Kidney epithelial cell (primary cell): ENCODE measurements at regions not wholly inside any gene's neighbourhood (a gene's known extent, or its start where the extent isn't known, plus 50 kb on each side); places are given as distances from the start of the nearest gene placed in this dataset.
"Not testable (repeated sequence)": the region's sequence is repeated elsewhere in the genome, so short reads cannot be mapped to it uniquely, and the experiment has no call there.

Experiments used
- DNase-seq: peaks from one replicate; pipeline ENCODE4 v3.0.0-alpha.2; 2010; ENCODE audit warnings: low read depth
- H3K27me3 ChIP-seq: 2 replicates; pipeline ENCODE4 v1.6.0; 2011; ENCODE audit warnings: low read length; ENCODE audit not compliant: control insufficient read depth, insufficient read depth
- H3K36me3 ChIP-seq: 2 replicates; pipeline ENCODE4 v1.5.1; 2011; ENCODE audit warnings: low read length; ENCODE audit not compliant: control insufficient read depth, insufficient read depth
- H3K4me3 ChIP-seq: 2 replicates; pipeline ENCODE4 v1.5.1; 2011; ENCODE audit warnings: low read depth, mild to moderate bottlenecking, control low read depth, low read length
- CTCF ChIP-seq: IDR thresholded peaks from 2 replicates; pipeline ENCODE4 v1.5.1; 2011; ENCODE audit warnings: mild to moderate bottlenecking, moderate library complexity, low read length, control low read depth, inconsistent platforms; ENCODE audit not compliant: insufficient read depth, poor library complexity, severe bottlenecking

GRCh38 chr3:139267300-139268246 lies 76.2 kb upstream of the MRPS22 start:
- H3K4me3 ChIP-seq = no peak overlapping the region
- H3K36me3 ChIP-seq = no peaks in the 10 kb centered on the region
- H3K27me3 ChIP-seq = no peaks in the 10 kb centered on the region
- no peak for TF ChIP-seq CTCF
- DNase-seq = no peak

- H3K4me3 ChIP-seq = no peak overlapping the region
- no peak for TF ChIP-seq CTCF
- no peaks in the 10 kb centered on the region for H3K27me3 ChIP-seq
- no peak for DNase-seq
- H3K36me3 ChIP-seq = no peaks in the 10 kb centered on the region
Observed at GRCh38 chr3:139269984-139270383, 73.8 kb upstream of the MRPS22 start.

GRCh38 chr3:139270652-139271051 lies 73.2 kb upstream of the MRPS22 start:
- H3K27me3 ChIP-seq, H3K4me3 ChIP-seq, DNase-seq, H3K36me3 ChIP-seq: not testable (repeated sequence)

- Histone ChIP-seq H3K4me3 (no peak overlapping the region), H3K27me3 (no peaks in the 10 kb centered on the region), H3K36me3 (no peaks in the 10 kb centered on the region)
- DNase-seq = no peak
- TF ChIP-seq CTCF = no peak
Observed at GRCh38 chr3:139280027-139280671, 63.7 kb upstream of the MRPS22 start.

GRCh38 chr3:139281096-139281495 lies 62.7 kb upstream of the MRPS22 start:
- TF ChIP-seq CTCF = no peak
- H3K4me3 ChIP-seq = no peak overlapping the region
- H3K27me3 ChIP-seq = no peaks in the 10 kb centered on the region
- DNase-seq = no peak
- H3K36me3 ChIP-seq = no peaks in the 10 kb centered on the region

GRCh38 chr3:139281522-139282196 lies 62.2 kb upstream of the MRPS22 start:
- no peak for DNase-seq
- no peaks in the 10 kb centered on the region for H3K36me3 ChIP-seq
- TF ChIP-seq CTCF = no peak
- no peak overlapping the region for H3K4me3 ChIP-seq
- no peaks in the 10 kb centered on the region for H3K27me3 ChIP-seq
